MCF 10A (cell line): ENCODE measurements at regions not wholly inside any gene's neighbourhood (a gene's known extent, or its start where the extent isn't known, plus 50 kb on each side); places are given as distances from the start of the nearest gene placed in this dataset.

Experiments
- BruUV-seq: library from RNA; stranded (reverse); fragments of 400-500 nt; replicated peaks from 2 replicates; lab custom pipeline; 2021; lab: Mats Ljungman, UMichigan
- CTCF ChIA-PET: fragments of 300-600 bp; sonication (Branson Sonifier 250); formaldehyde crosslinking; extraction: SDS; loops from one replicate; lab custom pipeline; 2021; ENCODE audit warnings: antibody characterized with exemption, inconsistent platforms; lab: Yijun Ruan, JAX
- POLR2A ChIA-PET: fragments of 300-600, 350-650 bp; sonication (Branson Sonifier 250); formaldehyde crosslinking; extraction: SDS; loops from one replicate; lab custom pipeline; 2020; ENCODE audit warnings: antibody characterized with exemption, inconsistent platforms; lab: Yijun Ruan, JAX
- DNase-seq: peaks from one replicate; pipeline ENCODE4 v3.0.0-alpha.2; 2018; ENCODE audit not compliant: unreplicated experiment
- H3K27ac Mint-ChIP-seq: one replicate; pipeline ENCODE4 v1.8.0; 2022; ENCODE audit warnings: mild to moderate bottlenecking, low read depth, mixed read lengths; ENCODE audit not compliant: unreplicated experiment
- H3K27me3 Mint-ChIP-seq: one replicate; pipeline ENCODE4 v1.8.0; 2022; ENCODE audit warnings: mixed read lengths; ENCODE audit not compliant: insufficient read depth, unreplicated experiment
- H3K36me3 Mint-ChIP-seq: one replicate; pipeline ENCODE4 v1.8.0; 2022; ENCODE audit warnings: mild to moderate bottlenecking, moderate library complexity, mixed read lengths; ENCODE audit not compliant: insufficient read depth, unreplicated experiment
- H3K4me1 Mint-ChIP-seq: one replicate; pipeline ENCODE4 v1.8.0; 2022; ENCODE audit warnings: mixed read lengths; ENCODE audit not compliant: insufficient read depth, unreplicated experiment
- H3K4me3 Mint-ChIP-seq: one replicate; pipeline ENCODE4 v1.8.0; 2022; ENCODE audit warnings: mild to moderate bottlenecking, moderate library complexity, mixed read lengths; ENCODE audit not compliant: unreplicated experiment
- H3K9me3 Mint-ChIP-seq: one replicate; pipeline ENCODE4 v1.8.0; 2022; ENCODE audit warnings: mixed read lengths; ENCODE audit not compliant: unreplicated experiment
- intact Hi-C: fragments of 100-400 bp; cut with micrococcal nuclease; formaldehyde crosslinking; loops from 2 replicates; pipeline ENCODE4 v1.14.1; 2022
- TF ChIP-seq, protein P1 (sequence below): fragments of 200-600 bp; IDR thresholded peaks from one replicate; pipeline ENCODE4 v1.8.0; 2022; ENCODE audit warnings: antibody characterized with exemption, mild to moderate bottlenecking; ENCODE audit not compliant: unreplicated experiment

DNA sequence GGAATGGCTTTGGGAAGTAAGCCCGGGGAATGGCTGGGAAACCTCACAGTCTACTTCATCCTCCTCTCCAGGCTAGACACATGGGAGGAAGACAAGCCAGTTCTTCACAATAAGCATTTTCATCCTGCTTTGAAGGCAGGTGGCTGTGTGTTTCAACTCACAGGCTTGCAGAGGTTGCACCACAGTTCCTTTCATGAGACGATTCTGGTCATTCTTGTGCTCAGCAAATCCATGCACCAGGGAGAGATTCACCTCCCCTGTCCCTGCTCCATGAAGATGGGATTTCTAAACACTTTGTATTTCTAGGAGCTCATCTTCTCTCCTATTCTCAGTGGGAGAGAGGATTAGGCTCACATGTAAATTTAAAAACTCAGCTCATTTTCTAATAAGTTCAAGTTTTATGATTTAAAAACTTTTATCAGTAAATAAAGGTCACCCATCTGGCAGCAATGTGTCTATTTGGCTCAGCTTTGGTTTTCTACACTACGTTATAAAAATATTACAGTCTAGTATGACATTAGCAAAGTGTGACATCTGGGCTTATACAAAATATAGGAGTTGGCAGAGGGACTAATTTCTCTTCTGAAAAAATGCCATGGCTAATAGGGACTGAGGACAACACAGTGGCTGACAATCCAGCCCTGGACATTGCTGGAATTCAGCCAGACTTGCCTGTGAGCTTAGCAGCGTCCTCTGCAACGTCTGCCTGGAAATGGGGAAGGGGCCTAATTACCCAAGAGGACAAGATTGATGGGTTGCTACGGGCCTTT is 283.2 kb upstream of the SLC10A2 start:
- Mint-ChIP-seq H3K36me3 (peaks cover 5% of the 10 kb centered on the region), H3K4me1 (peaks cover 20% of the 10 kb centered on the region), H3K27me3 (no peaks in the 10 kb centered on the region), H3K4me3 (no peak overlapping the region), H3K27ac (no peak overlapping the region), H3K9me3 (no peaks in the 10 kb centered on the region)
- no TSS peak for BruUV-seq
- ChIA-PET POLR2A (interaction anchor here (0.7 kb wide), 1 partner anchor 18 kb away, joined by 3 read pairs; no protein-coding TSS in a partner anchor), CTCF (interaction anchor here (0.6 kb wide), 1 partner anchor 9 kb away, joined by 3 read pairs; no protein-coding TSS in a partner anchor)
- intact Hi-C loops, result loop anchor here (5.0 kb wide), 1 partner anchor 112 kb away; no protein-coding TSS in a partner anchor
- TF ChIP-seq, protein P1, sequence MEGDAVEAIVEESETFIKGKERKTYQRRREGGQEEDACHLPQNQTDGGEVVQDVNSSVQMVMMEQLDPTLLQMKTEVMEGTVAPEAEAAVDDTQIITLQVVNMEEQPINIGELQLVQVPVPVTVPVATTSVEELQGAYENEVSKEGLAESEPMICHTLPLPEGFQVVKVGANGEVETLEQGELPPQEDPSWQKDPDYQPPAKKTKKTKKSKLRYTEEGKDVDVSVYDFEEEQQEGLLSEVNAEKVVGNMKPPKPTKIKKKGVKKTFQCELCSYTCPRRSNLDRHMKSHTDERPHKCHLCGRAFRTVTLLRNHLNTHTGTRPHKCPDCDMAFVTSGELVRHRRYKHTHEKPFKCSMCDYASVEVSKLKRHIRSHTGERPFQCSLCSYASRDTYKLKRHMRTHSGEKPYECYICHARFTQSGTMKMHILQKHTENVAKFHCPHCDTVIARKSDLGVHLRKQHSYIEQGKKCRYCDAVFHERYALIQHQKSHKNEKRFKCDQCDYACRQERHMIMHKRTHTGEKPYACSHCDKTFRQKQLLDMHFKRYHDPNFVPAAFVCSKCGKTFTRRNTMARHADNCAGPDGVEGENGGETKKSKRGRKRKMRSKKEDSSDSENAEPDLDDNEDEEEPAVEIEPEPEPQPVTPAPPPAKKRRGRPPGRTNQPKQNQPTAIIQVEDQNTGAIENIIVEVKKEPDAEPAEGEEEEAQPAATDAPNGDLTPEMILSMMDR, result no peak
- DNase-seq, result no peak

DNA sequence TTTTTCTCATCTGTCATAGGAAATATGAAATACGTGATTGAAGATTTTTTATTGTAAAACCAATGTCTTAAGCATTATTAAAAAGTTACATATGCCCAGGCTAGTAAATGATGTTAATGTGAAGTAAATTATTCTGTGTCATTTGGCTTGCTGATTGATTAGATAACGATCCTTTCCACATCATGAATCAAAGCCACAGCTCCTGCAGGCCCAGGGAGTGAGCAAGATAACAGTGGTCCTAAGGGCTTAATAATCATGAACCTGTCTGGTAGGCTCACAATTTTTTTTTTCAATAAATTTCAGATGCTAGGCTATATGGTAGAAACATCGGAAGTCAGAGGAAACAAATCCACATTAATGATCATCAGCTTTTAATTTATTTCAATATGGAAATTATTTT is 269.0 kb upstream of the SLC10A2 start:
- POLR2A ChIA-PET, result interaction anchor here (0.7 kb wide), 1 partner anchor 44 kb away, joined by 3 read pairs; no protein-coding TSS in a partner anchor

DNA sequence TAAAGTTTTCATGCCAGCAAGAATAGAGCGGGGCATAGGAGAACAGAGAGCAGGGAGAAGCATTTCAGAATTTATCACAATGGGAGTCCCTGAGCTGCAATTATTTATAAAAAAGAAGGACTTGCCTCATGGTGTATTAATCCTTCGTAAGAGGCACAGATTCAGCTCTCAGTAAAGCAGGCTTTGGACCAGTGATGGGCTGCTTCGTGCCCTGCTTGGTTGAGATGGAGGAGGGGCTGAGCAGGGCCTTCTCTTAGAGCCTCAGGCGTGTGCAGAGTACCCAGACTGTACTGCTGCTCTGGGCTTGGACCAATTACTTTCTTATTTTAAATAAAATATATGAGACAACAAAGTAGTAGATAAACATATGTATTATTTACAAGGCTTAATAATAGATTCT is 265.7 kb upstream of the SLC10A2 start:
- TF ChIP-seq, protein P1, result no peak
- no TSS peak for BruUV-seq
- ChIA-PET CTCF (no interaction called here), POLR2A (no interaction called here)
- Mint-ChIP-seq H3K4me1 (no peaks in the 10 kb centered on the region), H3K9me3 (no peaks in the 10 kb centered on the region), H3K36me3 (no peaks in the 10 kb centered on the region), H3K27me3 (no peaks in the 10 kb centered on the region), H3K27ac (no peak overlapping the region), H3K4me3 (no peak overlapping the region)
- intact Hi-C loops, result no loop called here
- DNase-seq, result no peak

More for the DNA sequence above, 269.0 kb upstream of the SLC10A2 start:
- BruUV-seq, result no TSS peak
- H3K27me3 Mint-ChIP-seq, result no peaks in the 10 kb centered on the region
- H3K9me3 Mint-ChIP-seq, result peaks cover 8% of the 10 kb centered on the region
- H3K36me3 Mint-ChIP-seq, result no peaks in the 10 kb centered on the region
- TF ChIP-seq, protein P1, result no peak
- intact Hi-C loops, result no loop called here
- H3K27ac Mint-ChIP-seq, result no peak overlapping the region
- H3K4me1 Mint-ChIP-seq, result no peaks in the 10 kb centered on the region
- CTCF ChIA-PET, result no interaction called here
- no peak for DNase-seq
- no peak overlapping the region for H3K4me3 Mint-ChIP-seq

DNA sequence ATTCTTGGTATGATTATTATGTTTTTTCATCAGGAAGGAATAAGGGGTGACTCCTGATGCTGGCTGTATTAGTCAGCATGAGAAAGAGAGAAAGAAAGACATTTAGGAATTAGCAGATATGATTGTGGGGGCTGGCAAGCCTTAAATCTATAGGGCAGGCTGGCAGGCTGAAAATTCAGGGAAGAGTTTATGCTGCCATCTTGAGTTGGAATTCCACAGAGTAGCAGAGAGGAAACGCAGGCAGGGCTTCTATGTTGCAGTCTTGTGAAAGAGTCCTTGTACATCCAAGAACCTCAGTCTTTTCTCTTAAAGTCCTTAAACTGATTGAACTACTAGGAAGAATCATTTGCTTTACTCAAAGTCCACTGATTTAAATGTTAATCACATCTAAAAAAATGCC is 262.7 kb upstream of the SLC10A2 start:
- ChIA-PET CTCF (interaction anchor here (0.6 to 0.7 kb wide), 2 partner anchors 70 to 142 kb away, joined by 3 to 5 read pairs; no protein-coding TSS in a partner anchor), POLR2A (no interaction called here)
- no TSS peak for BruUV-seq
- no peaks in the 10 kb centered on the region for H3K9me3 Mint-ChIP-seq
- no peak for DNase-seq
- H3K27ac Mint-ChIP-seq, result no peak overlapping the region
- intact Hi-C loops, result no loop called here
- H3K36me3 Mint-ChIP-seq, result no peaks in the 10 kb centered on the region
- H3K4me1 Mint-ChIP-seq, result no peaks in the 10 kb centered on the region
- no peaks in the 10 kb centered on the region for H3K27me3 Mint-ChIP-seq
- TF ChIP-seq, protein P1, result no peak
- no peak overlapping the region for H3K4me3 Mint-ChIP-seq
